ENCODE measurements at regions not wholly inside any gene's neighbourhood (a gene's known extent, or its start where the extent isn't known, plus 50 kb on each side); places are given as distances from the start of the nearest gene placed in this dataset.
A peak's percentile ranks its signal among the peaks of the same experiment; 100 is the strongest.
"Not testable (repeated sequence)": the region's sequence is repeated elsewhere in the genome, so short reads cannot be mapped to it uniquely, and the experiment has no call there.

DNA sequence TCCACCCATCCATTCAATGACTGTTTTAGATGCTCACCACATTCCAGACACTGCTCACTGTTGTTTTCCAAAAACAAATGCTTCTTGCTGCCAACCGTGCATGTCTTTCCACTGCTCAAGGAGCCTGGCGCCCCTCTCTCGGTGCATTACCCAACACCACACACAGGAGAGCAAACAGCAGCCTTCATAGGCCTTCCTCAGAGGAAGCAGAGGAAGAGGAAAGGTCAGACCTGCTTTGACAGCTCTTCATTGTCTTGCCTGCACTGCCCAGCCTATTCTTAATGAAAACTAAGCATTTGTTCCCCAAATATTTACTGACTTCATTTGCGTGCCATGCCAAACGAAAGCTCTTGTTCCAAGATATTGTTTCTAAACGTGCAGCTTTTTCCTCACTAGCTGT is 1129.2 kb downstream of the TBC1D22A start:
- no peak for DNase-seq (ENCODE audit: low spot score)

GRCh38 chr22:47888817-47889216 is 1126.4 kb downstream of the TBC1D22A start:
- FAIRE-seq = no peak

More for the DNA sequence above, 1129.2 kb downstream of the TBC1D22A start:
- no peak for FAIRE-seq

GRCh38 chr22:47884775-47885174 is 1122.3 kb downstream of the TBC1D22A start:
- DNase-seq (ENCODE audit: low spot score) (no peak), FAIRE-seq (no peak)

More at GRCh38 chr22:47888817-47889216, 1126.4 kb downstream of the TBC1D22A start:
- no peak for DNase-seq (ENCODE audit: low spot score)

GRCh38 chr22:47884200-47884599 is 1121.8 kb downstream of the TBC1D22A start:
- FAIRE-seq (no peak), DNase-seq (ENCODE audit: low spot score) (no peak)

DNA sequence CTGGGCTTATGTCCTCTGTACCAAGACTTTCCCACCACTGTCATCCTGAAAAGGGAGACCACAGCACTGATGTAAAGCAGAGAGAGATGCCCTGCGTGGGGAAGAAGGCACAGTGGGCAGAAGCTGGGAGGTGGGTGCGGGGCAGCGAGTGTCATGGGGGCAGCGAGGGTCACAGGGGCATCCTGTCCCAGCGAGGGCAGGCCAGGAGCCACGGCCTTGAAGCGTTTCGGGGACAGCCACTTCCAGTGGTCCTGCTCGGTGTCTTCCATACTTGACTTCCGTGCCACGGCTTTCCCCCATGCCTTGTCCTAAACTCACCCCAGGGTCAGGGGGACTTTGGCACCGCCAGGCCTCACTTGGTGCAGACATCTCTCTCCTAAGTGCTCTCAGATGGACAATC is 1121.3 kb downstream of the TBC1D22A start:
- DNase-seq (ENCODE audit: low spot score) = no peak
- FAIRE-seq = peak; percentile 27

DNA sequence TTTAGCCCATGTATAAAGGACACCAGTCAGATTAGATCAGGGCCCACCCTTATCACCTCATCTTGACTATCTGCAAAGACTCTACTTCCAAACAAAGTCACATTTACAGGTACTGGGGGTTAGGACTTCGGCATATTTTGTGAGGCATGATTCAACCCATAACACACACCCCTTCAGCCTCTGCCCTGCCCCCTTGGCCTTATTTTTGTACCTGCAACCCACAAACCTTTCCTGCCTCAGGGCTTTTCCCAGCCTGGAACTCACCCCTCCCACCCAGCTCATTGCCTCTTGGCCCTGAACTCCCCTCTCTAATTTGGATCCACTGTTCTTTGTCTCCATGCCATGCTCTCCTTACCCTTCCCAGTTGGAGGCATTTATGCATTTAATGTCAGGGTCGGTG is 1116.9 kb downstream of the TBC1D22A start:
- no peak for DNase-seq (ENCODE audit: low spot score)
- FAIRE-seq = no peak

- DNase-seq (ENCODE audit: low spot score) = no peak
- FAIRE-seq = peak; percentile 73
Observed at GRCh38 chr22:47878460-47878859, 1116.0 kb downstream of the TBC1D22A start.

DNA sequence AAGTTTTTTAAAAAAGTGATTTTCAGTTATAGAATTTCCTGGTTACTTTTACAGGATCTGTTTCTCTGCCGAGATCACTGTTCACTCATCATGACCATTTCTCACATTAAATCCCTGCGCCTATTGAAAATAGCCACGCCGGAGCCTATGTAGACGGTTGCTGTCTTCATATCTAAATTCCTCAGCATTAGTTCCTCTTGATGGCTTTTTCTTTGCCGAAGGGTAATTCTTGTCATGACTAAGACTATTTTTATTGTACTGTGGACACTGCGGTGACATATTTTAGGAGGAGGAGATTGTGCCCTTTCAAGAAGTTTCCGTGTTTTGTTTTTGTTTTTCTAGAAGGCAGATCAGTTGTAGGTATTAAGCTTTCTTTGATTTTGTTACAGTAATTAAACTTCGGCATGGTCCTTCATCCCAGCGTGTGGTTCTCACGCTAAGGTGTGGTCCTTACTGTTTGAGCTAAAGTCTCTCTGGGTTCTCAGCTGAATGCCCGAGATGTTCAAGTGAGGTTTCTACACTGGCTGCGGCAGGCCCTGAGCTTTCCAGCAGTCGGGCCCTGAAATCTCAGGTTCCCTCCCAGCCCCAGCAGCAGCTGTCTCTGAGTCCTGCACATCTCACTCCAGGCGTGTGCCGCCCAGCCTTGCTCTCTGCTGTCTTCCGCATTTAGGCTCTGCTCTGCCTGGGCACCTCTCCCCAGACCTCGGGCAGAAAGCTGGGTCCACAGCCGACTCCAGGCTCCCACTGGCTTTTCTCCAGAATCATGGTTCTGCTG is 1110.5 kb downstream of the TBC1D22A start:
- FAIRE-seq (no peak), DNase-seq (ENCODE audit: low spot score) (no peak)

GRCh38 chr22:47865626-47866025 is 1103.2 kb downstream of the TBC1D22A start:
- FAIRE-seq = no peak
- no peak for DNase-seq (ENCODE audit: low spot score)

DNA sequence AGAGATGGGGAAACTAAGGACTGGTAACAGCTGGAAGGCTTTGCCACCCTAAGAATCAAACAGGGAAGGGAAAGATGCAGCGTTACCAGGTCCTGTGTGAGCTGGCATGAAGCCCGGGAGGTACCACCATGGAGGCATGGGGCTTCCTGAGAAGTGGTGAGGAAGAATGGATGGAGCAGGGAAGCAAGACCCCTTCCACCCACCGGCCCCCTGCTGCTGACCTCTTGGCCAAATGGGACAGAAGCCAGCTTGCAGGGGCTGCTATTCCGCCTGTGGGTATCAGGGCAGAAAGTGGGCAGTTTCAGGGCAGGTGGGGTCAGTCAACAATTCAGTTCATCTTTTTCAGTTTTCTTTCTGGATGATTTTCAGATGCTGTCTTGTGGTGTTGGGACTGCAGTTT is 1099.9 kb downstream of the TBC1D22A start:
- FAIRE-seq (no peak), DNase-seq (ENCODE audit: low spot score) (no peak)

DNA sequence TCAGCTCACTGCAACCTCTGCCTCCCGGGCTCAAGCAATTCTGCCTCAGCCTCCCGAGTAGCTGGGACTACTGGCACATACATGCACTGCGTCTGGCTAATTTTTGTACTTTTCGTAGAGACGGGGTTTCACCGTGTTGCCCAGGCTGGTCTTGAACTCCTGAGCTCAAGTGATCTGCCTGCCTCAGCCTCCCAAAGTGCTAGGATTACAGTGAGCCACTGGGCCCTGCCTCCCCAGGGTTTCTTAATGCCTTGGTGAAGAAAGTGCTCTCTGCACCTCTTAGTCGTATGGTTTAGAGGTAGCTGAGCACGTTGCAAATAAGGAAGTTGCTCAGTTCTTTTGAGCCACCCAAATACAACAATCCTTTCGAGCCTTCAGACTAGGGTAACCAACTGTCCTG is 1098.5 kb downstream of the TBC1D22A start:
- not testable (repeated sequence) for FAIRE-seq; DNase-seq (ENCODE audit: low spot score)

- FAIRE-seq (no peak), DNase-seq (ENCODE audit: low spot score) (no peak)
Observed at GRCh38 chr22:47859881-47860525, 1097.6 kb downstream of the TBC1D22A start.

- FAIRE-seq = no peak
- no peak for DNase-seq (ENCODE audit: low spot score)
Observed at GRCh38 chr22:47858773-47859306, 1096.4 kb downstream of the TBC1D22A start.

DNA sequence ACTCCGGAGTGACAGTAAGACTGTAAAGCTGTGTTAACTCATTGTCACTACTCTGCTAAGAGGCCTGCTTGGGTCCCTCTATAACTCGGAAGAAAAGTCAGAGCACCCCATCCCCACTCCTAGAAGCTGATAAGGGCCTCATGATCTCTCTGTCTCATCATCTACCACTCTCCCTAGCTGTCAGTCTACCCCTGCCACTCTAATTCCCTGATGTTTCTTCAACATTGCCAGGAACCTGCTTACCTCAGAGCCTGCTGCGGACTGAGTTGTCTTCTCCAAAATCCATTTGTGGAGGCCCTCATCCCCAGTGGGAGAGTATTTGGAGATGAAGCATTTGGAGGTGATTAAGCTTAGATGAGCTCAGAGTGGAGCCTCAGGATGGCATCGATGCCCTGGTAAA is 1092.2 kb downstream of the TBC1D22A start:
- FAIRE-seq (no peak), DNase-seq (ENCODE audit: low spot score) (no peak)

- FAIRE-seq = no peak
- DNase-seq (ENCODE audit: low spot score) = no peak
Observed at GRCh38 chr22:47854251-47854650, 1091.8 kb downstream of the TBC1D22A start.

- no peak for FAIRE-seq
- no peak for DNase-seq (ENCODE audit: low spot score)
Observed at GRCh38 chr22:47853750-47854149, 1091.3 kb downstream of the TBC1D22A start.

DNA sequence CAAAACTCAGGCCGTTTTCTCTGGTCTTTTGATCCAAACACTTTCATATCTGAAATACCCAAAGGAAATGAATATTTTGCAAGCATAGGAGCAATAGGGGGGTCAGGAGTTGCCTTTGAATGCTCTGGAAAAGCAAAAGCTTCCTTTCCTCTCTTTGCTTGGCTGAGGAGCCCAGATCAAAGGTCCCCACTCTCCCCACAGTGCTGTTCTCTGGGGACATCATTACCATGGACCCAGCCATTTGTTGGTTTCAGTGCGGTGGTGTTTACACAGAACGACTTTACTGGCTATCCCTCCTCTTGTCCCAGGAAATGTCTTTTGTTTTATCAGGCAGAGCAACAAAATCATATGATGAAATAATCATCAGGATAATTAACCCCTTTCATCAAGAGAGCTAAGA is 1089.1 kb downstream of the TBC1D22A start:
- FAIRE-seq = no peak
- no peak for DNase-seq (ENCODE audit: low spot score)

GRCh38 chr22:47850644-47851151 is 1088.2 kb downstream of the TBC1D22A start:
- DNase-seq (ENCODE audit: low spot score) (peak; percentile 32), FAIRE-seq (no peak)

DNA sequence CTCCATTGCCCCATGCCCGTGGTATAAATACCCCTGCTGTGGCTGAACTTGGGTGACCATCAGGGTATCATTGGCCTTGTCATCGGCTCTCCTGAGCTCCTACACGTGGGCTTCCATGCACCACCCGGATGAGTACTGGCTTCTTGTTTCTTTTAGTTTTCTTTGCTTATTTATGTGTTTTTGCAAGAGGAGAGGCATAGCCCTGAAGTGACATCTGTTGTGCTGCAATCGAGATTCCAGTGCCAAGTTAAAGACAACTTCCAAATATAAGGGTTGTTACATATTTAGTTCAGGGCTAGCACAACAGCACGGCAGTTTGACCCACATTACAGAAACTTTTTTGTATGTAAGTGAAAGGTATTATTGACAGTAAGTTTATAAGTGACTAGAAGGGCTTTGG is 1087.1 kb downstream of the TBC1D22A start:
- no peak for FAIRE-seq
- no peak for DNase-seq (ENCODE audit: low spot score)

DNA sequence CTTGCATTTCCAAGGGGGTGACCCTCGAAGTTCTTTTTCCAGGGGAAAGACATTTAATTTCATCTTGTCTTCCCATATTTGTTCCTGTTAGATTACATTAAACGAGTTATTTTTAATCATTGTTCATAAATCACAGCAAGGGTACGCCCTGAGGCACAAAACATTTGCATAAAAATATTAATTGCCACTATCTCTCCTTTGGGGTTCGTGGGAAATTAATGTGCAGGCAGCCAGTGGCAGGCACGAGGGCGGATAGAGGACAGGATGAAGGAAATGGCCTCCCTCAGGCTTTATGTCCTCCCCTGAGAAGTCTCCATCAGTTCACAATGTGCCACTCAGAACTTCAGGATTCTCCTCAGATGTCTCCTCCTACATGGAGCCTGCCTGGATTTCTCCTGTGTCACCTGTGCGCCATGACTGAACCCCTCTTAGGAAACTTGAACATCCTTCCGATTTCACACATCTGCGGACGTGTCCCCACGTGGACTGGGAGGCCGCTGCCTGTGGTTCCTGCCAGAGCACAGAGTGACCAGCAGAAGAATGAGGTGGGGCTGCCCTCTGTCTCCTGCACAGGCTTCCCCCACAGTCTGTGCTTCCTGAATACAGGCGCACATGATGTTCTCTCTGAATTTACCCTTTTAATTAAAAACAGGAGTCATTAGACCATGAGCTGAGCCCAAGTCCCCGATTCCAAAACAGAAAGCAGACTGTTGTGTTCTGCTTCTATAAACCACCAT is 1085.9 kb downstream of the TBC1D22A start:
- FAIRE-seq = no peak
- DNase-seq (ENCODE audit: low spot score) = no peak

GRCh38 chr22:47847131-47847890 is 1084.9 kb downstream of the TBC1D22A start:
- DNase-seq (ENCODE audit: low spot score) (no peak), FAIRE-seq (peak; percentile 35)
